ENCODE measurements at regions not wholly inside any gene's neighbourhood (a gene's known extent, or its start where the extent isn't known, plus 50 kb on each side); places are given as distances from the start of the nearest gene placed in this dataset.

DNA sequence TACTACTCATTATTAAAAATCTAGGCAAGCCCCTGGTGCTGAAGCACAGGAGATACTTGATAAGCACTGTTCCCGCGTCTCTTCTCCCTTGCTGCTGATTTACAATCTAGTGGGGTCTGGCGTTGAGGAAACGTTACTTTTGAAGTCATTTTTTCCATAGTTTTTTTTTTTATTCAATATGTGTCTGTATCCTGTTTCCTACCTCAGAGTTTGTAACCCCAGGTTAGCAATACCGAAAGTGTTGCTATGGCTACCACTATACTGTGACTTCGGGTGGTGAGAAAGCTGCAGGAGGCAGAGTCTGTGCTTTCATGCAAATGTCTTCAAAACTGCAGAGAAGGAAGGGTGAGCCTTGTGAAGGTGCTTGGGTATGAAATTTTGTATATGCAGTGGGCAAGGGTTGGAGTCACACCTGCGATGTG is 458.8 kb upstream of the GHITM start:
- TF ChIP-seq, protein P1, sequence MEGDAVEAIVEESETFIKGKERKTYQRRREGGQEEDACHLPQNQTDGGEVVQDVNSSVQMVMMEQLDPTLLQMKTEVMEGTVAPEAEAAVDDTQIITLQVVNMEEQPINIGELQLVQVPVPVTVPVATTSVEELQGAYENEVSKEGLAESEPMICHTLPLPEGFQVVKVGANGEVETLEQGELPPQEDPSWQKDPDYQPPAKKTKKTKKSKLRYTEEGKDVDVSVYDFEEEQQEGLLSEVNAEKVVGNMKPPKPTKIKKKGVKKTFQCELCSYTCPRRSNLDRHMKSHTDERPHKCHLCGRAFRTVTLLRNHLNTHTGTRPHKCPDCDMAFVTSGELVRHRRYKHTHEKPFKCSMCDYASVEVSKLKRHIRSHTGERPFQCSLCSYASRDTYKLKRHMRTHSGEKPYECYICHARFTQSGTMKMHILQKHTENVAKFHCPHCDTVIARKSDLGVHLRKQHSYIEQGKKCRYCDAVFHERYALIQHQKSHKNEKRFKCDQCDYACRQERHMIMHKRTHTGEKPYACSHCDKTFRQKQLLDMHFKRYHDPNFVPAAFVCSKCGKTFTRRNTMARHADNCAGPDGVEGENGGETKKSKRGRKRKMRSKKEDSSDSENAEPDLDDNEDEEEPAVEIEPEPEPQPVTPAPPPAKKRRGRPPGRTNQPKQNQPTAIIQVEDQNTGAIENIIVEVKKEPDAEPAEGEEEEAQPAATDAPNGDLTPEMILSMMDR (IDR thresholded peaks at IDR 0.05; ENCODE audit: low read depth, low read length), result no peak
- TF ChIP-seq EZH2phosphoT487 (IDR thresholded peaks at IDR 0.05; ENCODE audit: low read depth), result no peak
